IMR-90 (cell line): ENCODE measurements at regions not wholly inside any gene's neighbourhood (a gene's known extent, or its start where the extent isn't known, plus 50 kb on each side); places are given as distances from the start of the nearest gene placed in this dataset.

Source experiments
- ATAC-seq: fragments of 200-7000 bp; cut with Tn5 transposase; 2 replicates; pipeline ENCODE4 v1.9.1; 2020; ENCODE audit warnings: low read depth, mild to moderate bottlenecking, moderate library complexity
- BruUV-seq: library from RNA; stranded (reverse); fragments of 400-500 nt; replicated peaks from 2 replicates; lab custom pipeline; 2021; lab: Mats Ljungman, UMichigan
- CTCF ChIA-PET: fragments of 300-600 bp; formaldehyde crosslinking; extraction: SDS; loops from one replicate; lab custom pipeline; 2021; ENCODE audit warnings: antibody characterized with exemption; lab: Yijun Ruan, JAX
- POLR2A ChIA-PET: fragments of 300-600 bp; sonication (Branson Sonifier 250); formaldehyde crosslinking; loops from one replicate; lab custom pipeline; 2022; ENCODE audit warnings: antibody characterized with exemption; ENCODE audit not compliant: unreplicated experiment; lab: Charles Lee
- DNase-seq: peaks from one replicate; pipeline ENCODE4 v3.0.0; 2013
- H2AFZ ChIP-seq: replicated peaks from 2 replicates; pipeline ENCODE3; 2013; ENCODE audit warnings: low read length, mild to moderate bottlenecking; ENCODE audit not compliant: poor library complexity
- H2AK5ac ChIP-seq: 2 replicates; pipeline ENCODE4 v1.6.1; 2013; ENCODE audit warnings: low read depth, low read length, inconsistent platforms
- H2AK9ac ChIP-seq: replicated peaks from 2 replicates; pipeline ENCODE3; 2013; ENCODE audit warnings: mild to moderate bottlenecking, low read depth, low read length, moderate library complexity; ENCODE audit not compliant: poor library complexity
- H2BK120ac ChIP-seq: 2 replicates; pipeline ENCODE4 v1.6.1; 2013; ENCODE audit warnings: low read depth, low read length, inconsistent platforms
- H2BK15ac ChIP-seq: 3 replicates; pipeline ENCODE4 v1.6.1; 2013; ENCODE audit warnings: low read depth, low read length, inconsistent platforms
- H2BK20ac ChIP-seq: 2 replicates; pipeline ENCODE4 v1.6.1; 2013; ENCODE audit warnings: low read depth, mild to moderate bottlenecking, inconsistent platforms, low read length, moderate library complexity
- H2BK5ac ChIP-seq: 2 replicates; pipeline ENCODE4 v1.6.1; 2013; ENCODE audit warnings: mild to moderate bottlenecking, low read depth, low read length, inconsistent platforms; ENCODE audit not compliant: poor library complexity, severe bottlenecking
- H3K14ac ChIP-seq: replicated peaks from 2 replicates; pipeline ENCODE4 v1.6.1; 2013; ENCODE audit warnings: low read depth, low read length, inconsistent platforms
- H3K18ac ChIP-seq: 2 replicates; pipeline ENCODE4 v1.6.1; 2013; ENCODE audit warnings: low read depth, low read length, control low read depth
- H3K23ac ChIP-seq: 2 replicates; pipeline ENCODE4 v1.6.1; 2013; ENCODE audit warnings: low read depth, low read length, inconsistent platforms
- H3K27ac ChIP-seq: 2 replicates; pipeline ENCODE4 v1.5.1; 2013; ENCODE audit warnings: mild to moderate bottlenecking, control low read depth, low read length; ENCODE audit not compliant: insufficient read depth
- H3K27me3 ChIP-seq: 2 replicates; pipeline ENCODE4 v1.6.1; 2013; ENCODE audit warnings: low read length; ENCODE audit not compliant: control insufficient read depth, insufficient read depth
- H3K36me3 ChIP-seq: 2 replicates; pipeline ENCODE4 v1.6.1; 2013; ENCODE audit warnings: low read length, mixed read lengths; ENCODE audit not compliant: control insufficient read depth, insufficient read depth
- H3K4ac ChIP-seq: 2 replicates; pipeline ENCODE4 v1.6.1; 2013; ENCODE audit warnings: low read depth, low read length, inconsistent platforms
- H3K4me1 ChIP-seq: 2 replicates; pipeline ENCODE4 v1.6.1; 2013; ENCODE audit warnings: low read length, mixed read lengths; ENCODE audit not compliant: control insufficient read depth, insufficient read depth
- H3K4me2 ChIP-seq: 2 replicates; pipeline ENCODE4 v1.6.1; 2013; ENCODE audit warnings: low read depth, mild to moderate bottlenecking, control low read depth, low read length, moderate library complexity
- H3K4me3 ChIP-seq: 2 replicates; pipeline ENCODE4 v1.5.1; 2013; ENCODE audit warnings: low read depth, mild to moderate bottlenecking, control low read depth, low read length, moderate library complexity; ENCODE audit not compliant: insufficient read depth
- H3K56ac ChIP-seq: 2 replicates; pipeline ENCODE4 v1.6.1; 2013; ENCODE audit warnings: low read length, inconsistent platforms; ENCODE audit not compliant: insufficient read depth; ENCODE audit errors: extremely low read depth
- H3K79me1 ChIP-seq, 2 experiments: 2 replicates each; pipeline ENCODE4 v1.6.1; 2013; ENCODE audit warnings: low read length in 2 of 2, inconsistent platforms in 1 of 2, low read depth in 1 of 2
- H3K9ac ChIP-seq: 2 replicates; pipeline ENCODE4 v1.6.1; 2013; ENCODE audit warnings: low read depth, low read length, control low read depth
- H3K9me1 ChIP-seq: 2 replicates; pipeline ENCODE4 v1.6.1; 2013; ENCODE audit warnings: low read length, inconsistent platforms; ENCODE audit not compliant: insufficient read depth
- H3K9me3 ChIP-seq: 2 replicates; pipeline ENCODE4 v1.6.1; 2013; ENCODE audit warnings: low read length; ENCODE audit not compliant: control insufficient read depth, insufficient read depth
- H4K20me1 ChIP-seq: 2 replicates; pipeline ENCODE4 v1.6.1; 2013; ENCODE audit warnings: low read length, inconsistent platforms; ENCODE audit not compliant: insufficient read depth
- H4K5ac ChIP-seq: 2 replicates; pipeline ENCODE4 v1.6.1; 2013; ENCODE audit warnings: mild to moderate bottlenecking, low read depth, low read length, control low read depth
- H4K8ac ChIP-seq, 2 experiments: 2 replicates each; pipeline ENCODE4 v1.6.1; 2013; ENCODE audit warnings: low read depth in 2 of 2, low read length in 2 of 2, control low read depth in 1 of 2, inconsistent platforms in 1 of 2
- H4K91ac ChIP-seq: 2 replicates; pipeline ENCODE4 v1.6.1; 2013; ENCODE audit warnings: low read depth, low read length, inconsistent platforms; ENCODE audit not compliant: insufficient read depth
- FOS ChIP-seq: fragments of 150-350 bp; IDR thresholded peaks from 2 replicates; pipeline ENCODE4 v1.6.1; 2016; ENCODE audit warnings: low read depth, low read length
- WGBS, 2 experiments: methylation state at CpG; one replicate each; pipeline versions ENCODE4 v1.1.5 to v1.1.7; 2013; ENCODE audit warnings: missing lambda C conversion rate in 2 of 2; ENCODE audit not compliant: insufficient read length in 1 of 2; ENCODE audit errors: extremely low coverage in 2 of 2; 5-methylcytosine and 5-hydroxymethylcytosine counted together
- dilution Hi-C: fragments of 300-500 bp; cut with HindIII; formaldehyde crosslinking; loops from one replicate; pipeline ENCODE4 v1.14.3; 2018; ENCODE audit warnings: low sequenced_read_pairs; ENCODE audit not compliant: unreplicated experiment
- in situ Hi-C: fragments of 300-500 bp; cut with MboI; formaldehyde crosslinking; loops from 3 replicates; pipeline ENCODE4 v1.14.3; 2019; ENCODE audit warnings: low sequenced_read_pairs, inconsistent platforms, mixed read lengths
- intact Hi-C: fragments of 100-400 bp; cut with micrococcal nuclease; formaldehyde crosslinking; loops from 2 replicates; pipeline ENCODE4 v1.10.0; 2022

DNA sequence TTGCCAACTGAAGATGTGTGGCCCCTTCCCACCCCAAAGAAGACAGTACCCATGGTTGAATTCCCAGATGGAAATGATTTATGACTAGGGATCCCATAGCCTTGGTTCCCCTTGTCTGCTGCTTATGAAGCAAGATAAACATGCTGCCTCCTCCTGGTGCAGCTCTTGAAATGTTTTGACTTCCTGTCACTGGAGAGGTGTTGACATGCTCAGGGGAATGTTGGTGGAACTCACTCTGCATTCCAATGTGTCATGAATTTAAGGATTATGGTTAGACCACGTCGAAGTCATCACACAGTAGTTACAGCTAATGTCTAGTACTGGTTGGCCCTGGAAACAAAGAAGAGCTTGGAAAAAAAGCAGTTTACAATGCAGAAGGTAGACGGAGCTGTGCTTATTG lies 69.0 kb upstream of the FAM110C start:
- no peak overlapping the region for H2BK120ac ChIP-seq
- no peak overlapping the region for H2BK15ac ChIP-seq
- in situ Hi-C loops, result no loop called here
- ChIA-PET CTCF (no interaction called here), POLR2A (no interaction called here)
- no peaks in the 10 kb centered on the region for H3K27me3 ChIP-seq
- H4K91ac ChIP-seq, result no peak overlapping the region
- BruUV-seq, result no TSS peak
- no peak for TF ChIP-seq FOS
- no peaks in the 10 kb centered on the region for H3K36me3 ChIP-seq
- ATAC-seq, result no peak
- H3K23ac ChIP-seq, result no peak overlapping the region
- no peak overlapping the region for H3K18ac ChIP-seq
- DNase-seq, result no peak
- no peak overlapping the region for H2BK5ac ChIP-seq
- H4K8ac ChIP-seq, result no peak overlapping the region
- H2AK5ac ChIP-seq, result no peak overlapping the region
- H3K27ac ChIP-seq, result no peak overlapping the region
- H3K9me3 ChIP-seq, result peaks cover 20% of the 10 kb centered on the region
- H3K9ac ChIP-seq, result no peak overlapping the region
- no peaks in the 10 kb centered on the region for H3K79me1 ChIP-seq
- dilution Hi-C loops, result no loop called here
- H2BK20ac ChIP-seq, result no peak overlapping the region
- 7% methylated on average over 3 of the region's 3 CpGs; no CpG with 5 or more reads in 1 of the 2 experiments for WGBS, 2 experiments
- H3K4me3 ChIP-seq, result no peak overlapping the region
- no peaks in the 10 kb centered on the region for H3K4me1 ChIP-seq
- no peaks in the 10 kb centered on the region for H4K20me1 ChIP-seq
- intact Hi-C loops, result no loop called here
- H3K14ac ChIP-seq, result no peak overlapping the region
- H3K56ac ChIP-seq, result no peak overlapping the region
- no peak overlapping the region for H3K4ac ChIP-seq
- no peaks in the 10 kb centered on the region for H3K9me1 ChIP-seq
- H4K5ac ChIP-seq, result no peak overlapping the region
- no peak overlapping the region for H2AFZ ChIP-seq
- H2AK9ac ChIP-seq, result no peak overlapping the region
- no peak overlapping the region for H3K4me2 ChIP-seq
